Neural progenitor cell (in vitro differentiated cells): ENCODE measurements at regions not wholly inside any gene's neighbourhood (a gene's known extent, or its start where the extent isn't known, plus 50 kb on each side); places are given as distances from the start of the nearest gene placed in this dataset.

Source experiments
- DNase-seq: peaks from one replicate; pipeline ENCODE4 v3.0.0-alpha.2; 2016; ENCODE audit warnings: low spot score
- H2AFZ ChIP-seq: fragments of 200-600 bp; sonication (generic); replicated peaks from 2 replicates; pipeline ENCODE4 v1.6.1; 2016; ENCODE audit warnings: antibody characterized with exemption
- H3F3A ChIP-seq: fragments of 200-600 bp; sonication (generic); 2 replicates; pipeline ENCODE4 v1.6.1; 2016; ENCODE audit warnings: antibody characterized with exemption, low read depth
- H3K27ac ChIP-seq: fragments of 200-600 bp; sonication (generic); 2 replicates; pipeline ENCODE4 v1.5.1; 2016; ENCODE audit warnings: mild to moderate bottlenecking
- H3K27me3 ChIP-seq: fragments of 200-600 bp; sonication (generic); 2 replicates; pipeline ENCODE4 v1.6.1; 2016; ENCODE audit warnings: mild to moderate bottlenecking, moderate library complexity
- H3K36me3 ChIP-seq: fragments of 200-600 bp; sonication (generic); 2 replicates; pipeline ENCODE4 v1.5.1; 2016
- H3K4me1 ChIP-seq: fragments of 200-600 bp; sonication (generic); 2 replicates; pipeline ENCODE4 v1.6.1; 2016; ENCODE audit warnings: mixed run types
- H3K4me2 ChIP-seq: fragments of 200-600 bp; sonication (generic); 2 replicates; pipeline ENCODE4 v1.6.1; 2016
- H3K4me3 ChIP-seq: fragments of 200-600 bp; sonication (generic); 2 replicates; pipeline ENCODE4 v1.5.1; 2016
- H3K79me2 ChIP-seq: fragments of 200-600 bp; sonication (generic); 2 replicates; pipeline ENCODE4 v1.6.1; 2016; ENCODE audit warnings: low read depth
- H3K9ac ChIP-seq: fragments of 200-600 bp; sonication (generic); 2 replicates; pipeline ENCODE4 v1.6.1; 2016
- H3K9me3 ChIP-seq: fragments of 200-600 bp; sonication (generic); 2 replicates; pipeline ENCODE4 v1.5.1; 2016; ENCODE audit warnings: low read depth
- H4K20me1 ChIP-seq: fragments of 200-600 bp; sonication (generic); 2 replicates; pipeline ENCODE4 v1.6.1; 2016; ENCODE audit warnings: low read depth
- H3K27ac Mint-ChIP-seq: 3 replicates; pipeline ENCODE4 v1.8.0; 2021; ENCODE audit warnings: mixed read lengths
- H3K27me3 Mint-ChIP-seq: 2 replicates; pipeline ENCODE4 v1.8.0; 2022; ENCODE audit warnings: low read depth, mild to moderate bottlenecking, inconsistent platforms, moderate library complexity, mixed read lengths; ENCODE audit not compliant: insufficient read depth
- H3K36me3 Mint-ChIP-seq: 3 replicates; pipeline ENCODE4 v1.8.0; 2021; ENCODE audit warnings: mixed read lengths
- H3K4me1 Mint-ChIP-seq: 3 replicates; pipeline ENCODE4 v1.8.0; 2021; ENCODE audit warnings: mixed read lengths
- H3K4me3 Mint-ChIP-seq: 3 replicates; pipeline ENCODE4 v1.8.0; 2021; ENCODE audit warnings: mild to moderate bottlenecking, moderate library complexity, mixed read lengths
- H3K9me3 Mint-ChIP-seq: 3 replicates; pipeline ENCODE4 v1.8.0; 2020; ENCODE audit warnings: mixed read lengths
- CTCF ChIP-seq: fragments of 200-600 bp; sonication (generic); IDR thresholded peaks from 2 replicates; pipeline ENCODE4 v1.5.1; 2017; ENCODE audit warnings: antibody characterized with exemption, mild to moderate bottlenecking
- EZH2 ChIP-seq: fragments of 200-600 bp; sonication (generic); IDR thresholded peaks from 2 replicates; pipeline ENCODE4 v1.6.1; 2017; ENCODE audit warnings: antibody characterized with exemption, mild to moderate bottlenecking, moderate library complexity
- EZH2phosphoT487 ChIP-seq: fragments of 200-600 bp; sonication (generic); IDR thresholded peaks from 2 replicates; pipeline ENCODE4 v1.6.1; 2017; ENCODE audit warnings: antibody characterized with exemption

GRCh38 chr13:43985422-43986072 lies 105.8 kb downstream of the LACC1 start:
- H3K9ac ChIP-seq: no peak overlapping the region
- no peaks in the 10 kb centered on the region for H3K36me3 ChIP-seq
- Mint-ChIP-seq H3K27me3 (no peaks in the 10 kb centered on the region), H3K27ac (peak overlapping the region; percentile 51), H3K9me3 (peaks cover 2% of the 10 kb centered on the region), H3K4me1 (peaks cover 41% of the 10 kb centered on the region), H3K4me3 (no peak overlapping the region), H3K36me3 (no peaks in the 10 kb centered on the region)
- no peak overlapping the region for H3K27ac ChIP-seq
- H3K9me3 ChIP-seq: no peaks in the 10 kb centered on the region
- peaks cover 26% of the 10 kb centered on the region for H3K4me1 ChIP-seq
- TF ChIP-seq EZH2phosphoT487: no peak
- TF ChIP-seq EZH2: no peak
- no peak for TF ChIP-seq CTCF
- H3K4me2 ChIP-seq: no peak overlapping the region
- no peak overlapping the region for H2AFZ ChIP-seq
- H3K4me3 ChIP-seq: no peak overlapping the region
- DNase-seq: no peak
- no peaks in the 10 kb centered on the region for H4K20me1 ChIP-seq
- H3F3A ChIP-seq: no peaks in the 10 kb centered on the region
- no peaks in the 10 kb centered on the region for H3K79me2 ChIP-seq
- no peaks in the 10 kb centered on the region for H3K27me3 ChIP-seq

GRCh38 chr13:43986421-43986981 lies 106.8 kb downstream of the LACC1 start:
- H3K9me3 ChIP-seq: no peaks in the 10 kb centered on the region
- H3K27ac Mint-ChIP-seq: no peak overlapping the region

GRCh38 chr13:43988302-43988701 lies 108.6 kb downstream of the LACC1 start:
- Mint-ChIP-seq H3K4me3 (no peak overlapping the region), H3K27ac (no peak overlapping the region), H3K27me3 (peaks cover 4% of the 10 kb centered on the region), H3K36me3 (no peaks in the 10 kb centered on the region), H3K9me3 (no peaks in the 10 kb centered on the region), H3K4me1 (peaks cover 53% of the 10 kb centered on the region)
- H3K36me3 ChIP-seq: no peaks in the 10 kb centered on the region
- H4K20me1 ChIP-seq: no peaks in the 10 kb centered on the region
- H3K4me3 ChIP-seq: no peak overlapping the region
- H3K9me3 ChIP-seq: no peaks in the 10 kb centered on the region
- H3F3A ChIP-seq: no peaks in the 10 kb centered on the region
- H3K27ac ChIP-seq: no peak overlapping the region
- no peak overlapping the region for H3K4me2 ChIP-seq
- H3K27me3 ChIP-seq: no peaks in the 10 kb centered on the region
- no peak for TF ChIP-seq EZH2phosphoT487
- TF ChIP-seq CTCF: no peak
- TF ChIP-seq EZH2: no peak
- H3K4me1 ChIP-seq: peaks cover 22% of the 10 kb centered on the region
- DNase-seq: no peak
- no peak overlapping the region for H3K9ac ChIP-seq
- H3K79me2 ChIP-seq: no peaks in the 10 kb centered on the region
- H2AFZ ChIP-seq: no peak overlapping the region

More at GRCh38 chr13:43986421-43986981, 106.8 kb downstream of the LACC1 start:
- peak overlapping the region; percentile 4 for H3K4me3 Mint-ChIP-seq
- DNase-seq: no peak
- no peaks in the 10 kb centered on the region for H3K36me3 Mint-ChIP-seq
- Histone ChIP-seq H3K4me3 (no peak overlapping the region), H3K79me2 (no peaks in the 10 kb centered on the region), H3K36me3 (no peaks in the 10 kb centered on the region), H3K27me3 (no peaks in the 10 kb centered on the region), H3F3A (no peaks in the 10 kb centered on the region), H2AFZ (no peak overlapping the region), H3K4me1 (peaks cover 26% of the 10 kb centered on the region), H3K4me2 (no peak overlapping the region), H3K27ac (no peak overlapping the region), H3K9ac (no peak overlapping the region), H4K20me1 (no peaks in the 10 kb centered on the region)
- H3K27me3 Mint-ChIP-seq: no peaks in the 10 kb centered on the region
- TF ChIP-seq EZH2 (no peak), EZH2phosphoT487 (no peak), CTCF (no peak)
- peaks cover 2% of the 10 kb centered on the region for H3K9me3 Mint-ChIP-seq
- peaks cover 46% of the 10 kb centered on the region for H3K4me1 Mint-ChIP-seq
